H9 (cell line): ENCODE measurements at regions not wholly inside any gene's neighbourhood (a gene's known extent, or its start where the extent isn't known, plus 50 kb on each side); places are given as distances from the start of the nearest gene placed in this dataset.

Source experiments
- DNase-seq: peaks from one replicate; pipeline ENCODE4 v3.0.0-alpha.2; 2017
- H2AFZ ChIP-seq: one replicate; pipeline ENCODE4 v1.6.1; 2013; ENCODE audit warnings: mild to moderate bottlenecking, low read length, control low read depth, moderate library complexity
- H2AK5ac ChIP-seq: 2 replicates; pipeline ENCODE4 v1.6.1; 2013; ENCODE audit warnings: low read length, control low read depth, mixed read lengths; ENCODE audit not compliant: insufficient read length
- H2BK120ac ChIP-seq: one replicate; pipeline ENCODE4 v1.6.1; 2013; ENCODE audit warnings: low read depth, mild to moderate bottlenecking, low read length, control low read depth, inconsistent platforms; ENCODE audit not compliant: poor library complexity, severe bottlenecking
- H2BK12ac ChIP-seq: 2 replicates; pipeline ENCODE4 v1.6.1; 2013; ENCODE audit warnings: low read length, control low read depth, mixed read lengths, low read depth; ENCODE audit not compliant: insufficient read length
- H2BK15ac ChIP-seq: 2 replicates; pipeline ENCODE4 v1.6.1; 2013; ENCODE audit warnings: low read depth, low read length, control low read depth
- H2BK20ac ChIP-seq: one replicate; pipeline ENCODE4 v1.6.1; 2013; ENCODE audit warnings: low read depth, mild to moderate bottlenecking, low read length, control low read depth, inconsistent platforms; ENCODE audit not compliant: poor library complexity, severe bottlenecking
- H2BK5ac ChIP-seq: 2 replicates; pipeline ENCODE4 v1.6.1; 2013; ENCODE audit warnings: low read length, control low read depth, mixed read lengths; ENCODE audit not compliant: insufficient read length
- H3K14ac ChIP-seq: 2 replicates; pipeline ENCODE4 v1.6.1; 2013; ENCODE audit warnings: low read length, control low read depth; ENCODE audit not compliant: insufficient read depth
- H3K18ac ChIP-seq: 2 replicates; pipeline ENCODE4 v1.6.1; 2013; ENCODE audit warnings: low read depth, mild to moderate bottlenecking, mixed read lengths, low read length, control low read depth; ENCODE audit not compliant: insufficient read length
- H3K23ac ChIP-seq: 2 replicates; pipeline ENCODE4 v1.6.1; 2013; ENCODE audit warnings: low read length, control low read depth, mixed read lengths, low read depth; ENCODE audit not compliant: insufficient read length
- H3K23me2 ChIP-seq: 2 replicates; pipeline ENCODE4 v1.6.1; 2013; ENCODE audit warnings: low read depth, mild to moderate bottlenecking, mixed read lengths, low read length, control low read depth; ENCODE audit not compliant: insufficient read length, poor library complexity, severe bottlenecking
- H3K27ac ChIP-seq: 2 replicates; pipeline ENCODE4 v1.5.1; 2013; ENCODE audit warnings: low read length, control low read depth, mixed read lengths, low read depth; ENCODE audit not compliant: insufficient read length
- H3K27me3 ChIP-seq: 2 replicates; pipeline ENCODE4 v1.6.1; 2013; ENCODE audit warnings: low read length, control low read depth, inconsistent platforms; ENCODE audit not compliant: insufficient read depth
- H3K4ac ChIP-seq: 2 replicates; pipeline ENCODE4 v1.6.1; 2013; ENCODE audit warnings: low read depth, mild to moderate bottlenecking, control low read depth, inconsistent platforms, low read length, moderate library complexity
- H3K4me1 ChIP-seq: 2 replicates; pipeline ENCODE4 v1.6.1; 2013; ENCODE audit warnings: low read length, control low read depth, inconsistent platforms; ENCODE audit not compliant: insufficient read depth
- H3K4me2 ChIP-seq: 2 replicates; pipeline ENCODE4 v1.6.1; 2013; ENCODE audit warnings: low read length, control low read depth, mixed read lengths; ENCODE audit not compliant: insufficient read length, insufficient read depth
- H3K56ac ChIP-seq: 2 replicates; pipeline ENCODE4 v1.6.1; 2013; ENCODE audit warnings: low read depth, mild to moderate bottlenecking, mixed read lengths, low read length, control low read depth; ENCODE audit not compliant: insufficient read length
- H3K79me1 ChIP-seq: 2 replicates; pipeline ENCODE4 v1.6.1; 2013; ENCODE audit warnings: low read depth, mild to moderate bottlenecking, moderate library complexity, low read length, control low read depth, inconsistent platforms; ENCODE audit not compliant: insufficient read depth, poor library complexity, severe bottlenecking
- H3K79me2 ChIP-seq: 2 replicates; pipeline ENCODE4 v1.6.1; 2013; ENCODE audit warnings: low read length, control low read depth, inconsistent platforms; ENCODE audit not compliant: insufficient read depth
- H3K9ac ChIP-seq: 2 replicates; pipeline ENCODE4 v1.6.1; 2013; ENCODE audit warnings: low read length, control low read depth, mixed read lengths; ENCODE audit not compliant: insufficient read length; ENCODE audit errors: extremely low read depth
- H3K9me3 ChIP-seq: one replicate; pipeline ENCODE4 v1.6.1; 2013; ENCODE audit warnings: low read depth, low read length, inconsistent platforms; ENCODE audit not compliant: control insufficient read depth
- H3T11ph ChIP-seq: one replicate; pipeline ENCODE4 v1.6.1; 2013; ENCODE audit warnings: mild to moderate bottlenecking, low read length, control low read depth, inconsistent platforms
- H4K20me1 ChIP-seq: one replicate; pipeline ENCODE4 v1.6.1; 2013; ENCODE audit not compliant: control insufficient read depth, insufficient read length, insufficient read depth
- H4K5ac ChIP-seq: 2 replicates; pipeline ENCODE4 v1.6.1; 2013; ENCODE audit warnings: low read depth, mild to moderate bottlenecking, mixed read lengths, low read length, control low read depth; ENCODE audit not compliant: insufficient read length
- H4K8ac ChIP-seq: replicated peaks from 2 replicates; pipeline ENCODE4 v1.6.1; 2013; ENCODE audit warnings: low read length, control low read depth, mixed read lengths, low read depth; ENCODE audit not compliant: insufficient read length
- H4K91ac ChIP-seq: 2 replicates; pipeline ENCODE4 v1.6.1; 2013; ENCODE audit warnings: low read depth, mild to moderate bottlenecking, moderate library complexity, mixed read lengths, low read length, control low read depth; ENCODE audit not compliant: insufficient read length
- H3K27ac Mint-ChIP-seq, 3 experiments: 2 replicates in 2 of 3; 3 replicates in 1 of 3; pipeline ENCODE4 v1.8.0; 2020 to 2021; ENCODE audit warnings: mixed read lengths in 3 of 3, mild to moderate bottlenecking in 1 of 3, moderate library complexity in 1 of 3
- H3K27me3 Mint-ChIP-seq: 2 replicates; pipeline ENCODE4 v1.8.0; 2021; ENCODE audit warnings: low read depth, mild to moderate bottlenecking, moderate library complexity, mixed read lengths
- H3K36me3 Mint-ChIP-seq, 3 experiments: 2 replicates in 2 of 3; 3 replicates in 1 of 3; pipeline ENCODE4 v1.8.0; 2020 to 2021; ENCODE audit warnings: low read depth in 3 of 3, mixed read lengths in 3 of 3; ENCODE audit not compliant: insufficient read depth in 1 of 3
- H3K4me1 Mint-ChIP-seq, 2 experiments: 2 replicates each; pipeline ENCODE4 v1.8.0; 2020; ENCODE audit warnings: mixed read lengths in 2 of 2
- H3K4me3 Mint-ChIP-seq, 2 experiments: 2 replicates in 1 of 2; 3 replicates in 1 of 2; pipeline ENCODE4 v1.8.0; 2020 to 2021; ENCODE audit warnings: mild to moderate bottlenecking in 2 of 2, mixed read lengths in 2 of 2, moderate library complexity in 1 of 2
- H3K9me3 Mint-ChIP-seq, 2 experiments: 2 replicates in 1 of 2; 3 replicates in 1 of 2; pipeline ENCODE4 v1.8.0; 2020; ENCODE audit warnings: mild to moderate bottlenecking in 2 of 2, mixed read lengths in 2 of 2, moderate library complexity in 1 of 2
- WGBS: extraction: QIAGEN DNeasy Blood & Tissue Kit; methylation state at CpG from one replicate; pipeline ENCODE4 v1.1.7; 2013; ENCODE audit warnings: missing lambda C conversion rate, low lambda C conversion rate, mixed read lengths; ENCODE audit not compliant: insufficient read length; ENCODE audit errors: extremely low coverage; 5-methylcytosine and 5-hydroxymethylcytosine counted together
- TF ChIP-seq, protein P1 (sequence below): fragments of 200-600 bp; sonication (generic); conservative IDR thresholded peaks from 3 replicates; pipeline ENCODE4 v1.8.0; 2021; ENCODE audit warnings: antibody characterized with exemption, mild to moderate bottlenecking

DNA sequence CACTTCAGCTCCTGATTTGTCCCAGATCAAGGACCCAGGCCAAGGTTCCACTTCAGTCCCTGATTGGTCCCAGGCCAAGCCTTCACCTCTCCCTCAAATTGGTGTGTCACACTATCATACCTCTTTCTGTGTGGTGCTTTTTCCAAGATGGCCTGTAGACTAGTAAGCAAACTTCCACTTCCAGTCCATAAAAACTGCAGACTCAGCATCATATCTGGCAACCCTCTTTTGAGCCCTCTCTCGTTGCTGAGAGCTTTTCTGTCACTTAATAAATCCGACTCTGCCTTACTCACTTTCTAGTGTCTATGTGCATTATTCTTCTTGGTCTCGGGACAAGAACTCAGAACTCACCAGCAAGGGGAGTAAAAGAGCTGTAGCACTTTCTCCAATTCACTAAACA, 1395.1 kb downstream of the LRFN5 start:
- Mint-ChIP-seq H3K4me1 (no peaks in the 10 kb centered on the region), H3K36me3 (peaks cover 45 to 58% (median 58%) of the 10 kb centered on the region in 3 experiments), H3K27me3 (no peaks in the 10 kb centered on the region; the same call in 1 of the 2 replicates), H3K4me3 (no peak overlapping the region), H3K9me3 (peaks cover 62 to 64% of the 10 kb centered on the region in 2 experiments), H3K27ac (no peak overlapping the region)
- peaks cover 51% of the 10 kb centered on the region for H3K9me3 ChIP-seq
- H3K4me1 ChIP-seq: no peaks in the 10 kb centered on the region
- H3K9ac ChIP-seq: no peak overlapping the region
- H3K14ac ChIP-seq: no peak overlapping the region
- H2BK15ac ChIP-seq: no peak overlapping the region
- no peaks in the 10 kb centered on the region for H4K20me1 ChIP-seq
- H2AFZ ChIP-seq: no peak overlapping the region
- H3K23me2 ChIP-seq: no peaks in the 10 kb centered on the region
- DNase-seq: no peak
- H4K5ac ChIP-seq: no peak overlapping the region
- H4K91ac ChIP-seq: no peak overlapping the region
- no peak overlapping the region for H2AK5ac ChIP-seq
- no peak overlapping the region for H3K56ac ChIP-seq
- H2BK120ac ChIP-seq: no peak overlapping the region
- no peaks in the 10 kb centered on the region for H3K79me2 ChIP-seq
- H2BK12ac ChIP-seq: no peak overlapping the region
- no peak overlapping the region for H3K4ac ChIP-seq
- no CpG with 5 or more reads among the region's 3 CpGs for WGBS
- no peak overlapping the region for H3K23ac ChIP-seq
- no peak overlapping the region for H3K18ac ChIP-seq
- no peaks in the 10 kb centered on the region for H3K79me1 ChIP-seq
- no peak overlapping the region for H2BK5ac ChIP-seq
- no peak overlapping the region for H3K27ac ChIP-seq
- no peaks in the 10 kb centered on the region for H3K27me3 ChIP-seq
- H3T11ph ChIP-seq: no peak overlapping the region
- H4K8ac ChIP-seq: no peak overlapping the region
- H2BK20ac ChIP-seq: no peak overlapping the region
- no peak overlapping the region for H3K4me2 ChIP-seq
- TF ChIP-seq, protein P1, sequence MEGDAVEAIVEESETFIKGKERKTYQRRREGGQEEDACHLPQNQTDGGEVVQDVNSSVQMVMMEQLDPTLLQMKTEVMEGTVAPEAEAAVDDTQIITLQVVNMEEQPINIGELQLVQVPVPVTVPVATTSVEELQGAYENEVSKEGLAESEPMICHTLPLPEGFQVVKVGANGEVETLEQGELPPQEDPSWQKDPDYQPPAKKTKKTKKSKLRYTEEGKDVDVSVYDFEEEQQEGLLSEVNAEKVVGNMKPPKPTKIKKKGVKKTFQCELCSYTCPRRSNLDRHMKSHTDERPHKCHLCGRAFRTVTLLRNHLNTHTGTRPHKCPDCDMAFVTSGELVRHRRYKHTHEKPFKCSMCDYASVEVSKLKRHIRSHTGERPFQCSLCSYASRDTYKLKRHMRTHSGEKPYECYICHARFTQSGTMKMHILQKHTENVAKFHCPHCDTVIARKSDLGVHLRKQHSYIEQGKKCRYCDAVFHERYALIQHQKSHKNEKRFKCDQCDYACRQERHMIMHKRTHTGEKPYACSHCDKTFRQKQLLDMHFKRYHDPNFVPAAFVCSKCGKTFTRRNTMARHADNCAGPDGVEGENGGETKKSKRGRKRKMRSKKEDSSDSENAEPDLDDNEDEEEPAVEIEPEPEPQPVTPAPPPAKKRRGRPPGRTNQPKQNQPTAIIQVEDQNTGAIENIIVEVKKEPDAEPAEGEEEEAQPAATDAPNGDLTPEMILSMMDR: no peak
